ENCODE measurements at regions not wholly inside any gene's neighbourhood (a gene's known extent, or its start where the extent isn't known, plus 50 kb on each side); places are given as distances from the start of the nearest gene placed in this dataset.

- TF ChIP-seq, protein P1, sequence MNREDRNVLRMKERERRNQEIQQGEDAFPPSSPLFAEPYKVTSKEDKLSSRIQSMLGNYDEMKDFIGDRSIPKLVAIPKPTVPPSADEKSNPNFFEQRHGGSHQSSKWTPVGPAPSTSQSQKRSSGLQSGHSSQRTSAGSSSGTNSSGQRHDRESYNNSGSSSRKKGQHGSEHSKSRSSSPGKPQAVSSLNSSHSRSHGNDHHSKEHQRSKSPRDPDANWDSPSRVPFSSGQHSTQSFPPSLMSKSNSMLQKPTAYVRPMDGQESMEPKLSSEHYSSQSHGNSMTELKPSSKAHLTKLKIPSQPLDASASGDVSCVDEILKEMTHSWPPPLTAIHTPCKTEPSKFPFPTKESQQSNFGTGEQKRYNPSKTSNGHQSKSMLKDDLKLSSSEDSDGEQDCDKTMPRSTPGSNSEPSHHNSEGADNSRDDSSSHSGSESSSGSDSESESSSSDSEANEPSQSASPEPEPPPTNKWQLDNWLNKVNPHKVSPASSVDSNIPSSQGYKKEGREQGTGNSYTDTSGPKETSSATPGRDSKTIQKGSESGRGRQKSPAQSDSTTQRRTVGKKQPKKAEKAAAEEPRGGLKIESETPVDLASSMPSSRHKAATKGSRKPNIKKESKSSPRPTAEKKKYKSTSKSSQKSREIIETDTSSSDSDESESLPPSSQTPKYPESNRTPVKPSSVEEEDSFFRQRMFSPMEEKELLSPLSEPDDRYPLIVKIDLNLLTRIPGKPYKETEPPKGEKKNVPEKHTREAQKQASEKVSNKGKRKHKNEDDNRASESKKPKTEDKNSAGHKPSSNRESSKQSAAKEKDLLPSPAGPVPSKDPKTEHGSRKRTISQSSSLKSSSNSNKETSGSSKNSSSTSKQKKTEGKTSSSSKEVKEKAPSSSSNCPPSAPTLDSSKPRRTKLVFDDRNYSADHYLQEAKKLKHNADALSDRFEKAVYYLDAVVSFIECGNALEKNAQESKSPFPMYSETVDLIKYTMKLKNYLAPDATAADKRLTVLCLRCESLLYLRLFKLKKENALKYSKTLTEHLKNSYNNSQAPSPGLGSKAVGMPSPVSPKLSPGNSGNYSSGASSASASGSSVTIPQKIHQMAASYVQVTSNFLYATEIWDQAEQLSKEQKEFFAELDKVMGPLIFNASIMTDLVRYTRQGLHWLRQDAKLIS (CRISPR knock-in tag; IDR thresholded peaks at IDR 0.05), result no peak
- TF ChIP-seq SRF (CRISPR knock-in tag; IDR thresholded peaks at IDR 0.05) (no peak), NRF1 (conservative IDR thresholded peaks at IDR 0.05 in 1 of 2, IDR thresholded peaks at IDR 0.05 in 1 of 2) (no peak), CBX8 (IDR thresholded peaks at IDR 0.05; ENCODE audit: borderline replicate concordance, extremely low read depth, low read depth, low read length, poor library complexity, severe bottlenecking) (no peak), CBX5 (IDR thresholded peaks at IDR 0.05; ENCODE audit: borderline replicate concordance, low read depth) (no peak), TRIM24 (IDR thresholded peaks at IDR 0.05) (no peak)
Observed at GRCh38 chr13:40272776-40273139, 393.7 kb downstream of the FOXO1 start (continued).
